A204.1 (cell line): ENCODE measurements at regions not wholly inside any gene's neighbourhood (a gene's known extent, or its start where the extent isn't known, plus 50 kb on each side); places are given as distances from the start of the nearest gene placed in this dataset.
"Not testable (repeated sequence)": the region's sequence is repeated elsewhere in the genome, so short reads cannot be mapped to it uniquely, and the experiment has no call there.

Source experiments
- FAIRE-seq: peaks from 2 replicates; lab custom pipeline; 2012; peaks lifted over from hg19 to GRCh38; lab: Jason Lieb, UNC

GRCh38 chr1:222031318-222031717 lies 289.4 kb upstream of the DUSP10 start:
- FAIRE-seq: no peak

GRCh38 chr1:222028676-222029075 lies 286.8 kb upstream of the DUSP10 start:
- FAIRE-seq: no peak

DNA sequence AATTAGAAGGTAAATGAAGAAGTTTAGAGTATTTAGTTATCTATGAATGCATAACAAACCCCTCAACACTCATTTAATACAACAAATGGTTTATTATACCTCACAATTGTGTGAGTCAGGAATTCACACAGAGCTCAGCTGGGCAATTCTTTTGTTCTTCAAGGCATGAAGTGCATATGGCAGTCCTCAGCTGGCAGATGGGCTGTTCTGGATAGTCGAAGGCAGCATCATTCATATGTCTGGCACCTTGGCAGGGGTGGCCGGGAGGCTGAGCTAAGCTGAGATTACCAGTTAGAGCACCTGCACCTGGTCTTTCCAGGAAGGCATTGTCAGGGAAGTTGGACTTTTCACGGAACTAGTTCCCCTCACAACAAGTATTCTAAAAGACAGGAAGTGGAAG lies 286.2 kb upstream of the DUSP10 start:
- FAIRE-seq: no peak

GRCh38 chr1:222026280-222026679 lies 284.4 kb upstream of the DUSP10 start:
- FAIRE-seq: no peak

DNA sequence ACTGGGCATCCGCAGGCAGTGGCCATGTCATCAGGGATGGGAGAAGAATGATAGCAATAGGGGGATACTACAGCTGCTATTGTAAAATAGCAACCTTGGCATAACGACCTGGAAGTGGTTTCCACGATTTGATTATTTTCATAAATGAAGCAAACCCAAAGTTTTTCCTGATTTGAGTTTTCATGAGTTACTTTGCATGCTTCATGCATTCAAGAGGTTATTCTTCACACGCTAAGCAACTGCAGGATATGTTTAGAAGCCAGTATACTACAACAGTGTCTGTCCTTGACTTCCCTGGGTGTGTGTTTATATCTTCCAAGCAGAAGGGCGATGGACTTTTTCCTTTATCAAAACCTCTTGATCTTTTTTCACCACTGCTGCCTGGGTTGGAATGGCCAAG lies 281.1 kb upstream of the DUSP10 start:
- FAIRE-seq: no peak

DNA sequence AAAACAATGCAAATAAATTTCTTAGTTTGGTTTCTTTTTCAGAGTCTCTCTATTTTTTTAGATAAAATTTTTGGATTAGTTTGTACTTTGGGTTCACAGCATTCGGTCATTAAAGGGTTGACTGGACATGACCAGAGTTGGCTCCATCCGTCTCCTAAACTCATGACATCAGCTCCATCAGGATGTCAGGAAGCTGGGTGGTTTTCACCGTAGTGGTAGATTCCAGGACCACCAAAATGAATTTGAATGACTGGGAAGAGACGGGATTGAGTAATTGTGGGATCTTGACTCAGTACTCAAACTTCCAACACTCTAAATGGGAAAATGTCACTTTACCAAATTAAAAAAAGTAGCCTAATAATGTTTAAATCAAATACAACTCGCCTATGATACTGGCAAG lies 279.2 kb upstream of the DUSP10 start:
- no peak for FAIRE-seq

- no peak for FAIRE-seq
These were observed 278.7 kb upstream of the DUSP10 start for GRCh38 chr1:222020553-222020952.

DNA sequence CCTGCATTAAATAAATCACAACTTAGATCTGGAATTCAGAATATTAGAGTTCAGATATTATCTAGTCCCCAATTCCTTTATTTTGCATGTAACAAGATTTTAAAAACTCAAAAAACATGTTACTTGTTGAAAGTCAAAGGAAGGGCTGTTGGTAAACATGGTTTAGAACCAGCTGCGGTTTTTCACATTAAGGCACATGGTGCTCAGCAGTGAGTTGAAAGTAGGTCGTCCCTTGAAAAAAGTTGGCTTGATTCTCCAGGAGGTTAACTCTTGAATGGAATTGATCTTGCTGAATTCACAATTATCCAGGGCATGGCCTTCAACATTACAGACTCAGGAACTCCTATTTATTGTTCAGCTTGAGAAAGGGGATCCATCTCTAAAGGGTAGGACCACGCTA lies 277.1 kb upstream of the DUSP10 start:
- no peak for FAIRE-seq

GRCh38 chr1:222018041-222018440 lies 276.2 kb upstream of the DUSP10 start:
- FAIRE-seq: no peak

DNA sequence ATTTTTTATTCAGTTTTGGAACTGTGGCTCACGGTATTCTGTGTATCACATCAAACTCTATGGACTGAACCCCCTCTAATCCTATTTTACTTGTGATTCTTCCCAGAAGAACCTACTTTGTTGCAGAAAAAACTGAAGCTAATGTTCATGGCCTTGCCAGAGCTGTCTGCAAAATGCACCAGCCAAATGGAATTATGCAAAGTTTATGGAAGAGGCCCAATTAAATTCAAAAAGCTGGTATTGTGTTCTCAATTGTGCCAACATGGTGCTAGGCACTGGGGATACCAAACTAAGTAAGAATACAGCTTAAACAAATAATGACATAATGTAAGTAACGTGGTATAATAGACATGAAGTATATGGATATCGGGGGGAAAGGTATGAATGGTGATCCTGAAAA lies 273.8 kb upstream of the DUSP10 start:
- FAIRE-seq: no peak

GRCh38 chr1:222014001-222014400 lies 272.1 kb upstream of the DUSP10 start:
- FAIRE-seq: no peak

DNA sequence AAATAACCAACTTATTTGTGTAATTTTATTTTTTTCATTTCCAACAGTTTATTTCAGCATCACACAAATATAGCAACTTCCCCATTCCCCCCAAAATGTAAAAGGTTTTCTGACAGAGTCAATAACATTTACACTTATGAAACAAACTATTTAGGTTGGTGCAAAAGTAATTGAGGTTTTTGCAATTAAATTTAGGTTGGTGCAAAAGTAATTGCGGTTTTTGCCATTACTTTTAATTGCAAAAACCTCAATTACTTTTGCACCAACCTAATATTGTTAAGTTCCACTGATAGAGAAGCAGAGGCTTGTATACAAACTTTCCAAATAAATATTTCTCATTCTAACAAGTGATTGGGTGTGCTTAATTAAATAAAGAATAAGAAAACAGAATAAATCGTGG lies 270.9 kb upstream of the DUSP10 start:
- no peak for FAIRE-seq

- FAIRE-seq: no peak
These were observed 268.4 kb upstream of the DUSP10 start for GRCh38 chr1:222010306-222010705.

- peak; percentile 57 for FAIRE-seq
These were observed 267.3 kb upstream of the DUSP10 start for GRCh38 chr1:222009105-222009730.

- no peak for FAIRE-seq
These were observed 264.8 kb upstream of the DUSP10 start for GRCh38 chr1:222006715-222007114.

- FAIRE-seq: no peak
These were observed 262.9 kb upstream of the DUSP10 start for GRCh38 chr1:222004784-222005183.

DNA sequence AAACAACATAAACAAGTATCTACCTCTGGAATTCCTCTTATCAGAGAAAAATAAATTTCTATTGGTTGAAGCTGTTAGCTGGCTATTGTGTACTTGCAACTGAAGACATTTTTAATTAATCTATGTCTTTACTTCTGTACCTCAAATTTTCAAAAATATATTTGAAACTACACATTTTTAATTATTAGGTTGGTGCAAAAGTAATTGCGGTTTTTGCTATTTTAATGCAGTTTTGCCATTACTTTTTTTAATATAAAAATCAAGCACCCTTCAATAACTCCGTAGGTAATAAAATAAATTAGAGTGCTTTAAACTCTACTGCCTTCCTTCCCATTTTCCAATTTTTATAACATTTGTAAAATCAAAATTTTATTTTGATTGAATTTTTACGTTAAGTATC lies 262.1 kb upstream of the DUSP10 start:
- FAIRE-seq: no peak

- FAIRE-seq: no peak
These were observed 260.6 kb upstream of the DUSP10 start for GRCh38 chr1:222002503-222002902.

- no peak for FAIRE-seq
These were observed 258.2 kb upstream of the DUSP10 start for GRCh38 chr1:222000131-222000530.

GRCh38 chr1:221998781-221999180 lies 256.9 kb upstream of the DUSP10 start:
- FAIRE-seq: no peak

DNA sequence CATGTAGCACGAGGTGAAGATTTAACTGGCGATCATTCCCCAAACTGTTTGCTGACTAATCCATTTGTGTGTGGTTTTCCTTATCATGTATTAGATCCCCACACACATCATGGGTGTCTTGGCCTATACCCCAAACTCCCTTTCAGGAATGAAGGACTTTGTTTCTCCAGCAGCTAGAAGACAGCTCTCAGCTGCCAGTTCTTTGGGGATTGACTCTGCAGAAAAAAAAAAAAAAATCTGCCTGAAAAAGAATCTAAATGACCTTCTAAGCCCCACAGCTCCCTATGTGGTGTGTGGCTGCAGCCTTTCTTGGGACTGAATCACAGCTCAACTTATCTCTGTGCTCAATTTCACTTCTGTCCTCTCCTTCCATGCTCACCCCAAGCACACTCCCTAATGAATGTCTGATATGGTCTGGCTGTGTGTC lies 256.3 kb upstream of the DUSP10 start:
- no peak for FAIRE-seq

DNA sequence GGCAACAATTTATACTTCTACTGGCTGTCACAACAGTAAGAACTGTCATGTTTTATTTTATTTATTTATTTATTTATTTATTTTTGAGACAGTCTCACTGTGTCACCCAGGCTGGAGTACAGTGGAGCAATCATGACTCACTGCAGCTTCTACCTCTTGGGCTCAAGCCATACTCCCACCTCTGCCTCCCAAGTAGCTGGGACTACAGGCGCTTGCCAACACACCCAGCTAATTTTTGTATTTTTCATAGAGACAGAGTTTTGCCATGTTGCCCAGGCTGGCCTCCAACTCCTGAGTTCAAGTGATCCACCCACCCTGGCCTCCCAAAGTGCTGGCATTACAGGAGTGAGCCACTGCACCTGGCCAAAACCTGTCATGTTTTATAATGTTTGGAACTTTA lies 255.1 kb upstream of the DUSP10 start:
- FAIRE-seq: not testable (repeated sequence)

GRCh38 chr1:221994939-221995338 lies 253.1 kb upstream of the DUSP10 start:
- no peak for FAIRE-seq

- FAIRE-seq: no peak
These were observed 252.4 kb upstream of the DUSP10 start for GRCh38 chr1:221994274-221994698.

GRCh38 chr1:221993444-221993948 lies 251.6 kb upstream of the DUSP10 start:
- no peak for FAIRE-seq
